Left lung (tissue), 4 donors: ENCODE measurements at regions not wholly inside any gene's neighbourhood (a gene's known extent, or its start where the extent isn't known, plus 50 kb on each side); places are given as distances from the start of the nearest gene placed in this dataset.
"Not testable (repeated sequence)": the region's sequence is repeated elsewhere in the genome, so short reads cannot be mapped to it uniquely, and the experiment has no call there.

ENCODE experiments used
- ATAC-seq: fragments of 200-7000 bp; cut with Tn5 transposase; one replicate; pipeline ENCODE4 v1.9.1; 2020; ENCODE audit warnings: moderate library complexity
- DNase-seq, 4 donors: peaks; one replicate each; pipeline ENCODE4 v3.0.0-alpha.2; 2013 to 2020
- H3K27ac ChIP-seq, 2 donors: fragments of 200-600 bp; sonication (generic) in 1 of 2; one replicate each; pipeline versions ENCODE4 v1.5.0 to v1.8.0; 2020 to 2021
- H3K27me3 ChIP-seq, 2 donors: fragments of 200-600 bp; sonication (generic) in 1 of 2; one replicate each; pipeline versions ENCODE4 v1.5.0 to v1.8.0; 2020 to 2021
- H3K36me3 ChIP-seq, 2 donors: fragments of 200-600 bp; sonication (generic) in 1 of 2; one replicate each; pipeline versions ENCODE4 v1.5.0 to v1.8.0; 2020 to 2021
- H3K4me1 ChIP-seq, 2 donors: fragments of 200-600 bp; one replicate each; pipeline ENCODE4 v1.8.0; 2021
- H3K4me3 ChIP-seq, 2 donors: fragments of 200-600 bp; sonication (generic) in 1 of 2; one replicate each; pipeline versions ENCODE4 v1.5.0 to v1.8.0; 2020 to 2021; ENCODE audit warnings: mild to moderate bottlenecking in 1 of 2
- H3K9me3 ChIP-seq, 2 donors: fragments of 200-600 bp; sonication (generic) in 1 of 2; one replicate each; pipeline versions ENCODE4 v1.5.0 to v1.8.0; 2020 to 2021
- CTCF ChIP-seq, 2 donors: fragments of 200-600 bp; sonication (generic) in 1 of 2; IDR thresholded peaks; one replicate each; pipeline versions ENCODE4 v1.5.0 to v1.8.0; 2021; ENCODE audit warnings: antibody characterized with exemption in 2 of 2
- intact Hi-C, 2 donors: fragments of 100-400 bp; cut with DNase I; formaldehyde crosslinking; loops; one replicate each; pipeline versions ENCODE4 v1.11.2 to v1.14.2; 2022
- donor health status: DM: no; HTN: yes; CAD: no.
- donor health status: DM: no; HTN: no; CAD: no.

GRCh38 chr1:38772026-38772425, 87.5 kb downstream of the RRAGC start:
- DNase-seq (no peak), ATAC-seq (no peak)
- Histone ChIP-seq H3K27ac (no peak overlapping the region), H3K27me3 (peaks cover 0 to 20% of the 10 kb centered on the region in 2 donors), H3K4me1 (no peaks in the 10 kb centered on the region), H3K36me3 (no peaks in the 10 kb centered on the region), H3K4me3 (no peak overlapping the region), H3K9me3 (no peaks in the 10 kb centered on the region)
- intact Hi-C loops, result no loop called here
- TF ChIP-seq CTCF (IDR thresholded peaks at IDR 0.05), result no peak

GRCh38 chr1:38770516-38771173, 88.9 kb downstream of the RRAGC start:
- H3K27me3 ChIP-seq, result peaks cover 0 to 17% of the 10 kb centered on the region in 2 donors
- H3K36me3 ChIP-seq, H3K9me3 ChIP-seq, intact Hi-C loops, H3K27ac ChIP-seq, H3K4me1 ChIP-seq, DNase-seq, H3K4me3 ChIP-seq, ATAC-seq: not testable (repeated sequence)

DNA sequence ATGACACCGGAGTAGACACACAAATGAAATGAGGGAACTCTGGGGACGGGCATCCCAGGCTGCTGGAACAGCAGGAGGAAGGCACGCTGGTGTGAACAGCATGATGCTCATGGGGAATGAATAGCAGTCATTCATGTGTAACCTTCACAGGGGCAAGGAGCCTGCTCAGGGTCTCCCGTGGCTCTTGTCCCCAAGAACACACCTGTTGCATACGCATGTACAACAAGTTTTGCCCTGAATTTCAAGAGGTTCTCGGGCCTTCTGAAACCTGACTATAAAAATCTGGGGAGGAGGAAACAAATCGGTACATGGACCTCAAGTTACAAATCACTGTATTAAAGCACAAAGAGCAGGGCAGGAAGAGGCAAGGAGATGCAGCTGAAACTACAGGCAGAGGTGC, 93.4 kb downstream of the RRAGC start:
- intact Hi-C loops, result no loop called here
- H3K36me3 ChIP-seq, result no peaks in the 10 kb centered on the region
- no peaks in the 10 kb centered on the region for H3K9me3 ChIP-seq
- TF ChIP-seq CTCF (IDR thresholded peaks at IDR 0.05), result no peak
- peaks cover 0 to 21% of the 10 kb centered on the region in 2 donors for H3K27me3 ChIP-seq
- no peak overlapping the region for H3K27ac ChIP-seq
- no peak overlapping the region for H3K4me3 ChIP-seq
- no peaks in the 10 kb centered on the region for H3K4me1 ChIP-seq
- ATAC-seq (no peak), DNase-seq (no peak)

GRCh38 chr1:38763121-38763520, 96.5 kb downstream of the RRAGC start:
- no peak overlapping the region for H3K4me3 ChIP-seq
- H3K27ac ChIP-seq, result no peak overlapping the region
- intact Hi-C loops, result no loop called here
- DNase-seq (no peak), ATAC-seq (no peak)
- H3K4me1 ChIP-seq, result no peaks in the 10 kb centered on the region
- no peaks in the 10 kb centered on the region for H3K9me3 ChIP-seq
- no peaks in the 10 kb centered on the region for H3K36me3 ChIP-seq
- TF ChIP-seq CTCF (IDR thresholded peaks at IDR 0.05), result no peak
- peaks cover 0 to 20% of the 10 kb centered on the region in 2 donors for H3K27me3 ChIP-seq

GRCh38 chr1:38760562-38760961, 99.0 kb downstream of the RRAGC start:
- Histone ChIP-seq H3K27ac (no peak overlapping the region), H3K27me3 (peaks cover 0 to 17% of the 10 kb centered on the region in 2 donors), H3K9me3 (no peaks in the 10 kb centered on the region), H3K4me3 (no peak overlapping the region), H3K36me3 (no peaks in the 10 kb centered on the region), H3K4me1 (no peaks in the 10 kb centered on the region)
- intact Hi-C loops, result no loop called here
- DNase-seq (no peak), ATAC-seq (no peak)
- no peak for TF ChIP-seq CTCF (IDR thresholded peaks at IDR 0.05)

GRCh38 chr1:38758820-38759219, 100.8 kb downstream of the RRAGC start:
- Histone ChIP-seq H3K36me3 (no peaks in the 10 kb centered on the region), H3K4me3 (no peak overlapping the region), H3K27ac (no peak overlapping the region), H3K4me1 (no peaks in the 10 kb centered on the region), H3K27me3 (peaks cover 0 to 21% of the 10 kb centered on the region in 2 donors), H3K9me3 (no peaks in the 10 kb centered on the region)
- no peak for TF ChIP-seq CTCF (IDR thresholded peaks at IDR 0.05)
- DNase-seq (no peak), ATAC-seq (no peak)
- intact Hi-C loops, result no loop called here
